SK-N-MC (cell line): ENCODE measurements at regions not wholly inside any gene's neighbourhood (a gene's known extent, or its start where the extent isn't known, plus 50 kb on each side); places are given as distances from the start of the nearest gene placed in this dataset.

ENCODE experiments used
- EZH2 ChIP-seq: fragments of 200-600 bp; sonication (generic); IDR thresholded peaks from one replicate; pipeline ENCODE4 v1.6.1; 2017; ENCODE audit warnings: antibody characterized with exemption
- FOXP2 ChIP-seq: optimal IDR thresholded peaks from 2 replicates; pipeline ENCODE3; 2011; ENCODE audit warnings: mild to moderate bottlenecking, moderate library complexity; ENCODE audit not compliant: insufficient read depth; ENCODE audit errors: extremely low read length, control extremely low read depth

- no peak for TF ChIP-seq EZH2
- TF ChIP-seq FOXP2 = no peak
These were observed 120.7 kb upstream of the PAPPA start for GRCh38 chr9:116032683-116033440.
